SH-SY5Y (cell line): ENCODE measurements at regions not wholly inside any gene's neighbourhood (a gene's known extent, or its start where the extent isn't known, plus 50 kb on each side); places are given as distances from the start of the nearest gene placed in this dataset.

Source experiments
- GATA2 ChIP-seq: IDR thresholded peaks from 2 replicates; pipeline ENCODE4 v1.6.1; 2011; ENCODE audit warnings: mild to moderate bottlenecking, low read depth, low read length
- GATA3 ChIP-seq: IDR thresholded peaks from 2 replicates; pipeline ENCODE4 v1.6.1; 2011; ENCODE audit warnings: low read depth, mild to moderate bottlenecking, low read length, moderate library complexity

- no peak for TF ChIP-seq GATA2
- TF ChIP-seq GATA3 = no peak
These were observed 612.2 kb downstream of the TSN start for GRCh38 chr2:122367646-122368010.
